GM23338 (cell line): ENCODE measurements at regions not wholly inside any gene's neighbourhood (a gene's known extent, or its start where the extent isn't known, plus 50 kb on each side); places are given as distances from the start of the nearest gene placed in this dataset.

Experiments used
- CREB1 ChIP-seq: fragments of 250-450 bp; sonication (Bioruptor Pico); IDR thresholded peaks from 2 replicates; pipeline ENCODE4 v1.5.0; 2020; ENCODE audit warnings: low read depth, mild to moderate bottlenecking, moderate library complexity
- CTCF ChIP-seq, 2 experiments: fragments of 200-600 bp in 1 of 2; sonication (generic) in 1 of 2; conservative IDR thresholded peaks; 2 replicates each; pipeline versions ENCODE4 v1.5.1 to v1.6.1; 2016 to 2017; ENCODE audit warnings: antibody characterized with exemption in 2 of 2, low read depth in 2 of 2, mild to moderate bottlenecking in 2 of 2, moderate library complexity in 1 of 2
- ETS1 ChIP-seq: IDR thresholded peaks from 2 replicates; pipeline ENCODE4 v1.6.1; 2016; ENCODE audit warnings: antibody characterized with exemption
- EZH2 ChIP-seq: fragments of 200-600 bp; sonication (generic); IDR thresholded peaks from one replicate; pipeline ENCODE4 v1.8.0; 2017; ENCODE audit warnings: antibody characterized with exemption, mild to moderate bottlenecking, low read depth; ENCODE audit not compliant: unreplicated experiment
- EZH2phosphoT487 ChIP-seq: fragments of 200-600 bp; sonication (generic); IDR thresholded peaks from one replicate; pipeline ENCODE4 v1.8.1; 2018; ENCODE audit warnings: antibody characterized with exemption; ENCODE audit not compliant: unreplicated experiment
- JUNB ChIP-seq: IDR thresholded peaks from one replicate; pipeline ENCODE4 v1.6.1; 2016; ENCODE audit warnings: antibody characterized with exemption; ENCODE audit not compliant: unreplicated experiment
- NANOG ChIP-seq: IDR thresholded peaks from 2 replicates; pipeline ENCODE4 v1.6.1; 2016; ENCODE audit warnings: antibody characterized with exemption, borderline replicate concordance
- POLR2AphosphoS5 ChIP-seq: IDR thresholded peaks from 2 replicates; pipeline ENCODE4 v1.6.1; 2016; ENCODE audit warnings: antibody characterized with exemption, low read depth
- REST ChIP-seq: IDR thresholded peaks from one replicate; pipeline ENCODE4 v1.6.1; 2018; ENCODE audit warnings: antibody characterized with exemption; ENCODE audit not compliant: unreplicated experiment
- ZNF114 ChIP-seq: fragments of 250-450 bp; sonication (Bioruptor Pico); IDR thresholded peaks from 2 replicates; pipeline ENCODE4 v1.5.0; 2020; ENCODE audit warnings: mild to moderate bottlenecking, moderate library complexity
- ZNF331 ChIP-seq: fragments of 250-450 bp; sonication (Bioruptor Pico); IDR thresholded peaks from 2 replicates; pipeline ENCODE4 v1.5.0; 2020; ENCODE audit warnings: low read depth, mild to moderate bottlenecking, moderate library complexity
- ZNF462 ChIP-seq: fragments of 250-450 bp; sonication (Bioruptor Pico); IDR thresholded peaks from 2 replicates; pipeline ENCODE4 v1.5.0; 2020; ENCODE audit warnings: mild to moderate bottlenecking, moderate library complexity

GRCh38 chr4:169330095-169330494, 59.3 kb upstream of the SH3RF1 start:
- TF ChIP-seq JUNB (no peak), CTCF (conservative IDR thresholded peaks at IDR 0.05; ENCODE audit: low read depth in 2 of 2) (no peak), POLR2AphosphoS5 (no peak), EZH2 (no peak), ZNF114 (CRISPR knock-in tag) (no peak), EZH2phosphoT487 (no peak), REST (no peak), ZNF462 (no peak), CREB1 (CRISPR knock-in tag) (no peak), NANOG (no peak), ZNF331 (CRISPR knock-in tag) (no peak), ETS1 (no peak)
